Activated naive CD4-positive, alpha-beta T cell treated with anti-CD3 and anti-CD28 coated beads for 36 hours (primary cell): ENCODE measurements at regions not wholly inside any gene's neighbourhood (a gene's known extent, or its start where the extent isn't known, plus 50 kb on each side); places are given as distances from the start of the nearest gene placed in this dataset.

ENCODE experiments used
- CTCF ChIA-PET: fragments of 350-600 bp; sonication (Branson Sonifier 250); formaldehyde crosslinking; loops from one replicate; lab custom pipeline; 2021; ENCODE audit warnings: antibody characterized with exemption; lab: Charles Lee
- DNase-seq: peaks from one replicate; pipeline ENCODE4 v3.0.0-alpha.2; 2020
- H3K27ac Mint-ChIP-seq: one replicate; pipeline ENCODE4 v1.8.0; 2021; ENCODE audit warnings: mild to moderate bottlenecking, mixed read lengths
- H3K27me3 Mint-ChIP-seq: one replicate; pipeline ENCODE4 v1.8.0; 2021; ENCODE audit warnings: low read depth, mixed read lengths
- H3K36me3 Mint-ChIP-seq: one replicate; pipeline ENCODE4 v1.8.0; 2021; ENCODE audit warnings: low read depth, mixed read lengths
- H3K4me1 Mint-ChIP-seq: one replicate; pipeline ENCODE4 v1.8.0; 2021; ENCODE audit warnings: low read depth, mixed read lengths
- H3K4me3 Mint-ChIP-seq: one replicate; pipeline ENCODE4 v1.8.0; 2021; ENCODE audit warnings: mild to moderate bottlenecking, moderate library complexity, mixed read lengths
- H3K9me3 Mint-ChIP-seq: one replicate; pipeline ENCODE4 v1.8.0; 2021; ENCODE audit warnings: mixed read lengths
- intact Hi-C: fragments of 100-400 bp; cut with micrococcal nuclease; formaldehyde crosslinking; loops from one replicate; pipeline ENCODE4 v1.15.1; 2023

GRCh38 chr11:95571718-95572260 lies 217.8 kb downstream of the FAM76B start:
- CTCF ChIA-PET: no interaction called here
- H3K4me1 Mint-ChIP-seq: peaks cover 3% of the 10 kb centered on the region
- H3K27me3 Mint-ChIP-seq: no peaks in the 10 kb centered on the region
- DNase-seq: no peak
- peaks cover 14% of the 10 kb centered on the region for H3K9me3 Mint-ChIP-seq
- H3K27ac Mint-ChIP-seq: no peak overlapping the region
- no peak overlapping the region for H3K4me3 Mint-ChIP-seq
- intact Hi-C loops: no loop called here
- H3K36me3 Mint-ChIP-seq: peaks cover 7% of the 10 kb centered on the region

- CTCF ChIA-PET: no interaction called here
- H3K36me3 Mint-ChIP-seq: peaks cover 7% of the 10 kb centered on the region
- peaks cover 5% of the 10 kb centered on the region for H3K4me1 Mint-ChIP-seq
- intact Hi-C loops: no loop called here
- DNase-seq: no peak
- no peaks in the 10 kb centered on the region for H3K27me3 Mint-ChIP-seq
- no peak overlapping the region for H3K27ac Mint-ChIP-seq
- peaks cover 14% of the 10 kb centered on the region for H3K9me3 Mint-ChIP-seq
- H3K4me3 Mint-ChIP-seq: no peak overlapping the region
These were observed 218.7 kb downstream of the FAM76B start for GRCh38 chr11:95570845-95571244.

- peaks cover 14% of the 10 kb centered on the region for H3K9me3 Mint-ChIP-seq
- no peak for DNase-seq
- H3K4me3 Mint-ChIP-seq: no peak overlapping the region
- H3K36me3 Mint-ChIP-seq: peaks cover 7% of the 10 kb centered on the region
- intact Hi-C loops: no loop called here
- no peak overlapping the region for H3K27ac Mint-ChIP-seq
- H3K27me3 Mint-ChIP-seq: no peaks in the 10 kb centered on the region
- peaks cover 13% of the 10 kb centered on the region for H3K4me1 Mint-ChIP-seq
- CTCF ChIA-PET: no interaction called here
These were observed 220.4 kb downstream of the FAM76B start for GRCh38 chr11:95569207-95569606.

- peaks cover 18% of the 10 kb centered on the region for H3K4me1 Mint-ChIP-seq
- H3K27ac Mint-ChIP-seq: no peak overlapping the region
- H3K9me3 Mint-ChIP-seq: peaks cover 14% of the 10 kb centered on the region
- no peak overlapping the region for H3K4me3 Mint-ChIP-seq
- no peak for DNase-seq
- H3K36me3 Mint-ChIP-seq: peaks cover 7% of the 10 kb centered on the region
- intact Hi-C loops: no loop called here
- CTCF ChIA-PET: interaction anchor here (1.0 kb wide), 1 partner anchor 11 kb away, joined by 6 read pairs; no protein-coding TSS in a partner anchor
- H3K27me3 Mint-ChIP-seq: no peaks in the 10 kb centered on the region
These were observed 221.3 kb downstream of the FAM76B start for GRCh38 chr11:95568281-95568680.

- H3K27ac Mint-ChIP-seq: no peak overlapping the region
- peaks cover 18% of the 10 kb centered on the region for H3K4me1 Mint-ChIP-seq
- H3K36me3 Mint-ChIP-seq: peaks cover 7% of the 10 kb centered on the region
- no peak overlapping the region for H3K4me3 Mint-ChIP-seq
- CTCF ChIA-PET: interaction anchor here (1.0 kb wide), 1 partner anchor 11 kb away, joined by 6 read pairs; no protein-coding TSS in a partner anchor
- peaks cover 14% of the 10 kb centered on the region for H3K9me3 Mint-ChIP-seq
- DNase-seq: no peak
- intact Hi-C loops: no loop called here
- H3K27me3 Mint-ChIP-seq: no peaks in the 10 kb centered on the region
These were observed 221.9 kb downstream of the FAM76B start for GRCh38 chr11:95567685-95568084.

GRCh38 chr11:95566211-95566610 lies 223.4 kb downstream of the FAM76B start:
- H3K36me3 Mint-ChIP-seq: peaks cover 7% of the 10 kb centered on the region
- H3K27ac Mint-ChIP-seq: no peak overlapping the region
- no peak overlapping the region for H3K4me3 Mint-ChIP-seq
- peaks cover 18% of the 10 kb centered on the region for H3K4me1 Mint-ChIP-seq
- intact Hi-C loops: no loop called here
- CTCF ChIA-PET: no interaction called here
- DNase-seq: no peak
- H3K27me3 Mint-ChIP-seq: no peaks in the 10 kb centered on the region
- H3K9me3 Mint-ChIP-seq: peaks cover 14% of the 10 kb centered on the region

GRCh38 chr11:95565724-95566141 lies 223.8 kb downstream of the FAM76B start:
- Mint-ChIP-seq H3K4me3 (no peak overlapping the region), H3K27me3 (no peaks in the 10 kb centered on the region), H3K36me3 (peaks cover 7% of the 10 kb centered on the region), H3K4me1 (peaks cover 18% of the 10 kb centered on the region), H3K27ac (no peak overlapping the region), H3K9me3 (peaks cover 14% of the 10 kb centered on the region)
- intact Hi-C loops: no loop called here
- CTCF ChIA-PET: no interaction called here
- no peak for DNase-seq

GRCh38 chr11:95563859-95564258 lies 225.7 kb downstream of the FAM76B start:
- no peak for DNase-seq
- Mint-ChIP-seq H3K9me3 (peaks cover 6% of the 10 kb centered on the region), H3K27me3 (no peaks in the 10 kb centered on the region), H3K4me3 (no peak overlapping the region), H3K36me3 (peaks cover 2% of the 10 kb centered on the region), H3K4me1 (peaks cover 18% of the 10 kb centered on the region), H3K27ac (no peak overlapping the region)
- CTCF ChIA-PET: interaction anchor here (0.7 kb wide), 1 partner anchor 20 kb away, joined by 3 read pairs; no protein-coding TSS in a partner anchor
- intact Hi-C loops: no loop called here

- Mint-ChIP-seq H3K4me3 (no peak overlapping the region), H3K4me1 (peaks cover 18% of the 10 kb centered on the region), H3K9me3 (peaks cover 3% of the 10 kb centered on the region), H3K27me3 (no peaks in the 10 kb centered on the region), H3K27ac (no peak overlapping the region), H3K36me3 (no peaks in the 10 kb centered on the region)
- CTCF ChIA-PET: interaction anchor here (0.7 kb wide), 1 partner anchor 53 kb away, joined by 6 read pairs; no protein-coding TSS in a partner anchor
- DNase-seq: no peak
- intact Hi-C loops: no loop called here
These were observed 226.4 kb downstream of the FAM76B start for GRCh38 chr11:95563173-95563572.

- no peak overlapping the region for H3K27ac Mint-ChIP-seq
These were observed 227.2 kb downstream of the FAM76B start for GRCh38 chr11:95562196-95562921.

GRCh38 chr11:95559899-95560298 lies 229.7 kb downstream of the FAM76B start:
- DNase-seq: no peak
- CTCF ChIA-PET: interaction anchor here (1.1 kb wide), 1 partner anchor 101 kb away, joined by 3 read pairs; no protein-coding TSS in a partner anchor
- Mint-ChIP-seq H3K27ac (no peak overlapping the region), H3K4me1 (peaks cover 33% of the 10 kb centered on the region), H3K36me3 (no peaks in the 10 kb centered on the region), H3K9me3 (no peaks in the 10 kb centered on the region), H3K27me3 (no peaks in the 10 kb centered on the region), H3K4me3 (no peak overlapping the region)
- intact Hi-C loops: loop anchor here (5.0 kb wide), 1 partner anchor 473 kb away; the partner anchor contains the start of gene ENDOD1

More at GRCh38 chr11:95562196-95562921, 227.2 kb downstream of the FAM76B start:
- H3K9me3 Mint-ChIP-seq: no peaks in the 10 kb centered on the region
- H3K4me3 Mint-ChIP-seq: no peak overlapping the region
- intact Hi-C loops: no loop called here
- no peaks in the 10 kb centered on the region for H3K27me3 Mint-ChIP-seq
- no peak for DNase-seq
- peaks cover 16% of the 10 kb centered on the region for H3K4me1 Mint-ChIP-seq
- CTCF ChIA-PET: interaction anchor here (0.7 to 1.7 kb wide), 2 partner anchors 54 to 143 kb away, joined by 6 to 7 read pairs; no protein-coding TSS in a partner anchor
- no peaks in the 10 kb centered on the region for H3K36me3 Mint-ChIP-seq

- Mint-ChIP-seq H3K27ac (peak overlapping the region; percentile 21), H3K4me1 (peaks cover 22% of the 10 kb centered on the region), H3K9me3 (no peaks in the 10 kb centered on the region), H3K27me3 (no peaks in the 10 kb centered on the region), H3K36me3 (no peaks in the 10 kb centered on the region), H3K4me3 (no peak overlapping the region)
- intact Hi-C loops: loop anchor here (2.0 to 5.0 kb wide), 2 partner anchors 213 to 470 kb away; partner anchors contain the start of gene ENDOD1
- no peak for DNase-seq
- CTCF ChIA-PET: interaction anchor here (0.7 to 2.9 kb wide), 6 partner anchors 10 to 405 kb away, joined by 3 to 14 read pairs (median 8); no protein-coding TSS in a partner anchor
These were observed 232.2 kb downstream of the FAM76B start for GRCh38 chr11:95557376-95557775.
